ENCODE measurements at regions not wholly inside any gene's neighbourhood (a gene's known extent, or its start where the extent isn't known, plus 50 kb on each side); places are given as distances from the start of the nearest gene placed in this dataset.

DNA sequence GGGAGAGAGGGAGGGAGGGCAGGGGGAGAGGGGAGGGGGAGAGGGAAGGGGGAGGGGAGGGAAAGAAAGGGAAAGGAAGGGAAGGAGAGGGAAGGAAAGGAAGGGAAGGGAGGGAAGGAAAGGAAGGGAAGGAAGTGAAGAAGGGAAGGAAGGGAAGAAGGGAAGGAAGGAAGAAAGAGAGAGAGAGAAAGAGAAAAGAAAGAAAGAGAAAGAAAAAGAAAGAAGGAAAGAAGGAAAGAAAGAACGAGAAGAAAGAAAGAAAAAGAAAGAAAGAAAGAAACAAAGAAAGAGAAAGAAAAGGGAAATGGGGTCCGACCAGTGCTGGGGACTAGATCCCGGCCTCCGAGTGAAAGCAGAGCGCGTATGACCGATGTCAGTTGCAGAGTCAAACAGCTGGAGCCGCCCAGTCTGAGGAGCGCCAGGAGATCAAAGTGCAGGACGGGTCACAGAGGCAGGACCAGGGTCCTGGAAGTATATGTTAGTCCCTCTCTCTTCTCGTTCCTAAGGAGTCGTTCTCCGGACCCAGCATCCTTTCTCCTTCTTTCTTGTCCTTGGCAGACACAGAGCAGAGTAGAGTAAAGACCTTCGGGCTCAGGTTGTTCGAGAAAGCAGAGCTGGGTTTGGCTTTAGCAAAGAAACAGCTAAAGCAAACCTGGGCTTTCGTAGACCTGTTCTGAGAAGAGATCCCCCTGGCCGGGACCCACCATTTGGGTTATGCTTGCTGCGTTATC, 305.4 kb upstream of the MSX2 start:
- Histone ChIP-seq H3K9me3 (ENCODE audit: control insufficient read depth in 1 of 2, insufficient read depth in 1 of 2, low read depth in 1 of 2, low read length in 2 of 2) (no peaks in the 10 kb centered on the region), H3K27ac (ENCODE audit: low read depth, low read length) (no peak overlapping the region), H3K9me2 (ENCODE audit: insufficient read depth) (no peaks in the 10 kb centered on the region), H3K9ac (ENCODE audit: low read length) (no peak overlapping the region), H2AFZ (ENCODE audit: low read depth, low read length, poor library complexity, severe bottlenecking) (peak overlapping the region; percentile 100), H3K4me2 (ENCODE audit: low read length) (peak overlapping the region; percentile 95), H3K36me3 (ENCODE audit: control insufficient read depth in 1 of 2, insufficient read depth in 2 of 2, low read length in 2 of 2) (no peaks in the 10 kb centered on the region), H3K4me3 (replicated peaks in 1 of 2; ENCODE audit: low read depth in 1 of 2, low read length in 2 of 2) (peak overlapping the region; percentile 29 to 61), H3K27me3 (ENCODE audit: insufficient read depth, low read length) (peaks cover under 1% of the 10 kb centered on the region; the same call in 1 of the 2 replicates), H4K20me1 (ENCODE audit: insufficient read depth) (no peaks in the 10 kb centered on the region), H3K4me1 (ENCODE audit: control insufficient read depth in 1 of 2, insufficient read depth in 2 of 2, low read length in 2 of 2) (peaks cover 5 to 10% of the 10 kb centered on the region in 2 experiments; a peak in 3 of 4 replicates), H3K79me2 (ENCODE audit: insufficient read depth, low read length) (no peaks in the 10 kb centered on the region)
- ATAC-seq (peak; percentile 68), DNase-seq (ENCODE audit: low read depth, low spot score) (peak; percentile 15)
- ChIA-PET CTCF (interaction anchor here (0.8 to 3.2 kb wide), 29 partner anchors 9 to 469 kb away, joined by 3 to 47 read pairs (median 5); partner anchors contain the start of gene MSX2), POLR2A (interaction anchor here (0.7 to 1.7 kb wide), 3 partner anchors 36 to 320 kb away, joined by 3 to 4 read pairs (median 3); no protein-coding TSS in a partner anchor), RAD21 (ENCODE audit: low non-redundant PET in 1 of 2, low total read pairs in 2 of 2, uncharacterized antibody in 2 of 2, unreplicated experiment in 2 of 2) (interaction anchor here (0.8 to 1.7 kb wide), 9 partner anchors 91 to 377 kb away, joined by 3 to 6 read pairs (median 4); no protein-coding TSS in a partner anchor)
- no TSS peak for BruUV-seq (replicated peaks)
- intact Hi-C loops (cut with micrococcal nuclease): loop anchor here (1.0 to 10.0 kb wide), 4 partner anchors 92 to 516 kb away; no protein-coding TSS in a partner anchor
- TF ChIP-seq TCF7L2 (IDR thresholded peaks at IDR 0.05; ENCODE audit: borderline replicate concordance, extremely low read depth, insufficient read depth, insufficient read length) (peak; percentile 87), ELF1 (IDR thresholded peaks at IDR 0.05; ENCODE audit: borderline replicate concordance, low read depth) (no peak)

DNA sequence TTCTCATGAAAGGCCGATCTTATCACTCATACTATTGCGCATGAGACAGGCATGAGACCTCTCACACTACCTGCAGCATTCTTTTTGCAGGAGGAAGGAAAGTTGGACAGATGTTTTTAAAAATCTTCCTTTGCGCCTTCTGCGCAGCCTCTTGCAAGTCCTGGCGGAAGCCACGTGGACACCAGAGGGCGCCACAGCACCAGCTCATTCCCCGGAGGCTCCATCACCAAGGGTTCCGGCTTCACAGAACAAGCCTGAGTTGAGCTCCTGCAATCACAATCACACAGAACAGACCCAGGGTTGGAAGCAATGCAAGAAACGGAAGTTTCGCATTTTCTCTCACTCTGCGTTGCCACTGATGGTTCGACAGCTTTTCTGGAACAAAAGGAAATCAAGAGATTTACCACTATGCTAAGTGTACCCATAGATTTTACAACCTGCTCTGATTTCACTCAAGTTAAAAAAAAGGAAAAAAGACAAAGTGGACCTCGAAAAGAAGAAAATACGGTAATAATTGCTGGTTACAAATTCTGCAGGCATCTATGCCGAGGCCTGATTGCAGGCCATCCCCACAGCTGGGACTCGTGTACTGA, 304.7 kb upstream of the MSX2 start:
- Histone ChIP-seq H3K27ac (ENCODE audit: low read depth, low read length) (no peak overlapping the region), H3K4me3 (replicated peaks in 1 of 2; ENCODE audit: low read depth in 1 of 2, low read length in 2 of 2) (peak overlapping the region; percentile 29 to 61), H4K20me1 (ENCODE audit: insufficient read depth) (no peaks in the 10 kb centered on the region), H3K9me2 (ENCODE audit: insufficient read depth) (no peaks in the 10 kb centered on the region), H3K79me2 (ENCODE audit: insufficient read depth, low read length) (no peaks in the 10 kb centered on the region), H3K9me3 (ENCODE audit: control insufficient read depth in 1 of 2, insufficient read depth in 1 of 2, low read depth in 1 of 2, low read length in 2 of 2) (no peaks in the 10 kb centered on the region), H3K4me2 (ENCODE audit: low read length) (peak overlapping the region; percentile 95), H2AFZ (ENCODE audit: low read depth, low read length, poor library complexity, severe bottlenecking) (peak overlapping the region; percentile 100), H3K27me3 (ENCODE audit: insufficient read depth, low read length) (no peaks in the 10 kb centered on the region; the same call in 1 of the 2 replicates), H3K4me1 (ENCODE audit: control insufficient read depth in 1 of 2, insufficient read depth in 2 of 2, low read length in 2 of 2) (peaks cover 5 to 10% of the 10 kb centered on the region in 2 experiments; a peak in 3 of 4 replicates), H3K36me3 (ENCODE audit: control insufficient read depth in 1 of 2, insufficient read depth in 2 of 2, low read length in 2 of 2) (no peaks in the 10 kb centered on the region), H3K9ac (ENCODE audit: low read length) (no peak overlapping the region)
- ChIA-PET CTCF (interaction anchor here (0.7 to 3.2 kb wide), 31 partner anchors 9 to 506 kb away, joined by 3 to 47 read pairs (median 5); partner anchors contain the start of gene MSX2), RAD21 (ENCODE audit: low non-redundant PET in 1 of 2, low total read pairs in 2 of 2, uncharacterized antibody in 2 of 2, unreplicated experiment in 2 of 2) (interaction anchor here (0.6 to 1.7 kb wide), 12 partner anchors 17 to 376 kb away, joined by 3 to 6 read pairs (median 4); no protein-coding TSS in a partner anchor), POLR2A (interaction anchor here (0.7 to 1.7 kb wide), 3 partner anchors 36 to 319 kb away, joined by 3 to 4 read pairs (median 3); no protein-coding TSS in a partner anchor)
- no peak for TF ChIP-seq CEBPB (IDR thresholded peaks at IDR 0.05; ENCODE audit: low read depth)
- TF ChIP-seq, protein P1, sequence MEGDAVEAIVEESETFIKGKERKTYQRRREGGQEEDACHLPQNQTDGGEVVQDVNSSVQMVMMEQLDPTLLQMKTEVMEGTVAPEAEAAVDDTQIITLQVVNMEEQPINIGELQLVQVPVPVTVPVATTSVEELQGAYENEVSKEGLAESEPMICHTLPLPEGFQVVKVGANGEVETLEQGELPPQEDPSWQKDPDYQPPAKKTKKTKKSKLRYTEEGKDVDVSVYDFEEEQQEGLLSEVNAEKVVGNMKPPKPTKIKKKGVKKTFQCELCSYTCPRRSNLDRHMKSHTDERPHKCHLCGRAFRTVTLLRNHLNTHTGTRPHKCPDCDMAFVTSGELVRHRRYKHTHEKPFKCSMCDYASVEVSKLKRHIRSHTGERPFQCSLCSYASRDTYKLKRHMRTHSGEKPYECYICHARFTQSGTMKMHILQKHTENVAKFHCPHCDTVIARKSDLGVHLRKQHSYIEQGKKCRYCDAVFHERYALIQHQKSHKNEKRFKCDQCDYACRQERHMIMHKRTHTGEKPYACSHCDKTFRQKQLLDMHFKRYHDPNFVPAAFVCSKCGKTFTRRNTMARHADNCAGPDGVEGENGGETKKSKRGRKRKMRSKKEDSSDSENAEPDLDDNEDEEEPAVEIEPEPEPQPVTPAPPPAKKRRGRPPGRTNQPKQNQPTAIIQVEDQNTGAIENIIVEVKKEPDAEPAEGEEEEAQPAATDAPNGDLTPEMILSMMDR (IDR thresholded peaks at IDR 0.05 in 2 of 3, conservative IDR thresholded peaks at IDR 0.05 in 1 of 3; ENCODE audit: borderline replicate concordance in 1 of 3, insufficient read depth in 1 of 3, low read depth in 2 of 3, low read length in 2 of 3): peak; percentile 91 to 97 (median 94)
- TF ChIP-seq RAD21 (IDR thresholded peaks at IDR 0.05; ENCODE audit: low read depth): peak; percentile 99
- DNase-seq (ENCODE audit: low read depth, low spot score): peak; percentile 89
- ATAC-seq: peak; percentile 96
- intact Hi-C loops (cut with micrococcal nuclease): loop anchor here (1.0 to 10.0 kb wide), 5 partner anchors 93 to 515 kb away; no protein-coding TSS in a partner anchor
- BruUV-seq (replicated peaks): no TSS peak

Data from HCT116 (cell line).